GM12892 (cell line): ENCODE measurements at regions not wholly inside any gene's neighbourhood (a gene's known extent, or its start where the extent isn't known, plus 50 kb on each side); places are given as distances from the start of the nearest gene placed in this dataset.
"Not testable (repeated sequence)": the region's sequence is repeated elsewhere in the genome, so short reads cannot be mapped to it uniquely, and the experiment has no call there.

ENCODE experiments used
- DNase-seq: peaks from one replicate; pipeline ENCODE4 v3.0.0; 2011; ENCODE audit not compliant: insufficient read length
- FAIRE-seq: peaks from 2 replicates; lab custom pipeline; 2011; peaks lifted over from hg19 to GRCh38; lab: Jason Lieb, UNC
- POLR2A ChIP-seq: IDR thresholded peaks from 2 replicates; pipeline ENCODE4 v1.6.1; 2011; ENCODE audit warnings: low read depth, low read length, control low read depth
- POLR2AphosphoS5 ChIP-seq: IDR thresholded peaks from 2 replicates; pipeline ENCODE4 v1.6.1; 2011; ENCODE audit warnings: low read depth, low read length, control low read depth
- TAF1 ChIP-seq: IDR thresholded peaks from 2 replicates; pipeline ENCODE4 v1.6.1; 2011; ENCODE audit warnings: low read depth, mild to moderate bottlenecking, control low read depth, low read length, borderline replicate concordance

DNA sequence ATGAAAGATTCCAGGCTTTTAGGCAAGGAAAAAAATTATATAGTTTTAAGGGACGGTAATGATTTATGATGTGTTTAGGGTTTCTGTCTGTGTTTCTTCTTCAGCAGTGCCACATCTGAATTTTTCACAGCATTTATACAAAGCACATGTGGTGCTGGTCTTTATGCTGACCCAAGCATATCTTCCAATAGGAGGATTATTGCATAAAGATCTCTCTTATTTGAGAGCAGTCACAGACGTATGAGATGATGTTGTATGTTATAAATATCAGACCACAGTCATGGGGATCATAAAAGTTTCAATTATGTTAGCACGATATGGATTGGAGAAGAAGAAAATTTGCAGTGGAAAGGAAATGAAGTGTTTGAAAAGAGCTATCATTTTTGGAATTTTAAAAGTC lies 150.9 kb downstream of the RASEF start:
- TF ChIP-seq POLR2A (no peak), TAF1 (no peak), POLR2AphosphoS5 (no peak)
- DNase-seq (no peak), FAIRE-seq (no peak)

GRCh38 chr9:82912645-82913044 lies 150.3 kb downstream of the RASEF start:
- TF ChIP-seq POLR2A (no peak), POLR2AphosphoS5 (no peak), TAF1 (no peak)
- FAIRE-seq (no peak), DNase-seq (no peak)

DNA sequence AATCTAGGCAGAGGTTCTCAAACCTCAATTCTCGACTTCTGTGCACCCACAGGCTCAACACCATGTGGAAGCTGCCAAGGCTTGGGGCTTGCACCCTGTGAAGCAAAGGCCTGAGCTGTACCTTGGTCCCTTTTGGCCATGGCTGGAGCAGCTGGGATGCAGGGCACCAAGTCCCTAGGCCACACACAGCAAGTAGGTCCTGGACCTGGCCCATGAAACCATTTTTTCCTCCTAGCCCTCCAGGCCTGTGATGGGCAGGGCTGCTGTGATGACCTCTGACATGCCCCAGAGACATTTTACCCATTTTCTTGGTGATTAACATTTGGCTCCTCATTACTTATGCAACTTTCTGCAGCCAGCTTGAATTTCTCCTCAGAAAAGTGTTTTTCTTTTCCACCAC lies 146.7 kb downstream of the RASEF start:
- DNase-seq, FAIRE-seq: not testable (repeated sequence)

GRCh38 chr9:82920154-82920553 lies 142.8 kb downstream of the RASEF start:
- TF ChIP-seq POLR2A (no peak), POLR2AphosphoS5 (no peak), TAF1 (no peak)
- FAIRE-seq = no peak
- no peak for DNase-seq

DNA sequence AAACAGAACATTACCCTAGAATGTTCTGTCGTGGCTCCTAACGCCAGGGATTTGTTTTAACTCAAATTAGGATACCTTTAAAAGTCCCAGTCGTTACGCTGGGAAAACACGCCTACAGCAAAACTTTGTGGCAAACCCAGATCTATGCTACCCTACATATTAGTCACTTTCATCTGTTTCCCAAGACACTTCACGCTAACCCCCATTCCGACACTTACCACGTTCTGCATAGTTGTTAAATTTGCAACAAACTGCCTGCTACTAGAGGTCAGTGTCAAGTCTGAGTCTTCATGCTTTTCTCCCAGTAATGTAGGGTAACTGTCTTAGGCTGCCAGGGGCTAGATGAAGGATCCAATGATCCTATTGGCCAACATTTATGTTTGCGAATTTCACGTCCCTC lies 140.3 kb downstream of the RASEF start:
- no peak for FAIRE-seq
- TF ChIP-seq TAF1 (no peak), POLR2AphosphoS5 (no peak), POLR2A (no peak)
- DNase-seq = no peak

DNA sequence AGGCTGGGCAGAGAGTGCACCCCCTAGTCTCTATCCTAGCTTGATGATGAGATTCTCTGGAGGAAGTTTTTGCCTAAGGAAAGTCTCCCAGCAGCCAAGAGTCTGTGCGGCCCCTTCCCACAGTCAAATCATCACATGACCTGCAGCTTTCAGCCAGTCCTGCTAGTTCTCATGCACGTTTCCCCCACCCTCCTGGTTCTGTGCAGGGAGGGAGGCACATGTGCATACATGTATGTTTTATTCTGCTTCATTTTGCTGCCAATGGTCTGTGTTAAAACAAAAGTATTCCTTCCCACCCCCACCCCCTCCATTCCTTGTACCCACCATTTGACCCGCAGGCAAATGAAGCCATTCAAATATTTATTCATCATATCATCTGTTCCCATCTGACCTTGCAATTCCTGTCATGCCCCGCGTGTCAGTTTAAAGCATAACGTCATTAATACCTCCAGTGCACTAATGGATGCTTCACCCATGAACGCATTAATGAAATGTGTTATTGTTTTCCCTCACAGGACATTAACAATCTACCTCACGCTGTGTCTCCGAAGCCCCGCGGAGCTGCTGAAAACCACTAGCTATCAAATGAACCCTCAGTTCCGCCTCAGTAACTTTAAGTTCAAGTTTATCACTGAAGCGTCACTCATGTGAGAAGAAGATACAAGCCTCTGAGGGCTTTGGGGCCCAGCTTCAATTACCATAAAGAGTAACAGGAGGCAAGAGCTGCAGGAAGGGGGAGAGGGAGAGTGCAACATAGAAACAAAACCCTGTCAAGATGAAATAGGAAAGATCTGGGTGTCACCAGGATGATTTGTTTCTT lies 139.6 kb downstream of the RASEF start:
- no peak for FAIRE-seq
- no peak for TF ChIP-seq POLR2AphosphoS5
- no peak for TF ChIP-seq POLR2A
- TF ChIP-seq TAF1 = no peak
- no peak for DNase-seq

DNA sequence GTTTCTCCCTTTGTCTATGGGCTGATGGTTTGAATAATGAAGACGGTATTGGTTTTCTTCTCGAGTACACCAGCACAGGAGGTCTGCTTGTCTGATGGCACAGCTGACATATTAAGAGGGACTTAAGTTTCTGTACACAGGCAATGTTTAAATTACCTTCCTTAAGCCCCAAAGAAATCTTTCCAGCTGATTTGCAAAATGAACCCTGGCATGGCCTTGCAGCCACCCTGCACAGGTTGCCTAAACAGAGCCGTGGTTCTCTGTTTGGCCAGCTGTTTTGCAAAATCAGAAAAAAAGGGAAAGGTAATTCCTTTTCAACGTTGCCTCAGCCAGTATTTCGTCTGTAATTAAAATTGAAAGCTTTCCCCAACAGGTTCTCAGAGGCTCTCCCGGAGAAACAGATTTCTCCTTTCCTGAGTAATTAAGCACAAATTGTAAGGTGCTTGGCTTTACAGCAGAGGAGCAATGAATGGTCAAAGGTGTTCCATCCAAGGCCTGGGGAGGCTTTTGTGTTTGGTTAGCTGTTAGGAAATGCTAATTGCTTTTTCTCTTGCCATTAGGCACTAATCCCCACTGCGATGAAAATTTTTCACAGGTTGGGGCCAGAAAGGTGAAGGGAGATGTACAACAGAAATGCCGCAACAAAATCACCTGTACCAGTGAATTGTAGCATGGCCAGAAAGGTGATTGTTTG lies 138.9 kb downstream of the RASEF start:
- FAIRE-seq = no peak
- no peak for TF ChIP-seq POLR2AphosphoS5
- no peak for TF ChIP-seq TAF1
- TF ChIP-seq POLR2A = no peak
- no peak for DNase-seq
